RCC 7860 (cell line): ENCODE measurements at regions not wholly inside any gene's neighbourhood (a gene's known extent, or its start where the extent isn't known, plus 50 kb on each side); places are given as distances from the start of the nearest gene placed in this dataset.

Experiments used
- DNase-seq: peaks from one replicate; pipeline ENCODE4 v3.0.0-alpha.2; 2015; ENCODE audit warnings: low spot score
- FAIRE-seq: peaks from 2 replicates; lab custom pipeline; 2012; peaks lifted over from hg19 to GRCh38; lab: Jason Lieb, UNC

GRCh38 chr18:44598514-44598913, 82.2 kb upstream of the SETBP1 start:
- no peak for FAIRE-seq
- DNase-seq, result no peak

GRCh38 chr18:44599412-44599811, 81.3 kb upstream of the SETBP1 start:
- DNase-seq (no peak), FAIRE-seq (no peak)

- DNase-seq, result peak; percentile 46
- peak; percentile 8 for FAIRE-seq
Measured at GRCh38 chr18:44601447-44601846, 79.2 kb upstream of the SETBP1 start.

DNA sequence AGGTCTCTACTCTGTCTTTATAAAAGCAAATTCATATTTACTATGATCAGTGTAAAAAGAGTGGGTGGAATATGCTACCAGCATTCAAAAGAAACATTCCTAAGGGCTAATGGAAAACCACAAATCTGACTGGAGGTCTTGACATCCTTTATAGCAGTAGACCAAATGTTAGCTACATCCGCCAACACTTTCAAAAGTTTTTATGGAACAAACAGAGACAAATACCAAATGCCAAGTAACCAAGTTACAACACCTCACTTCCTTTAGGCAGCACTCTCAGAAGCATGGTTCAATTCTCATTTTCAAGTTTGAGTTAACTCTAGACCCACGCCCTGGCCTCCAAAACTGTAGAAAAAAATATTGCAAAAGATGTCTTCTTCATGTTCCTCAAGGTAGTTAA, 78.3 kb upstream of the SETBP1 start:
- DNase-seq (peak; percentile 37), FAIRE-seq (peak; percentile 48)

GRCh38 chr18:44602845-44603244, 77.8 kb upstream of the SETBP1 start:
- peak; percentile 57 for DNase-seq
- FAIRE-seq, result peak; percentile 91

DNA sequence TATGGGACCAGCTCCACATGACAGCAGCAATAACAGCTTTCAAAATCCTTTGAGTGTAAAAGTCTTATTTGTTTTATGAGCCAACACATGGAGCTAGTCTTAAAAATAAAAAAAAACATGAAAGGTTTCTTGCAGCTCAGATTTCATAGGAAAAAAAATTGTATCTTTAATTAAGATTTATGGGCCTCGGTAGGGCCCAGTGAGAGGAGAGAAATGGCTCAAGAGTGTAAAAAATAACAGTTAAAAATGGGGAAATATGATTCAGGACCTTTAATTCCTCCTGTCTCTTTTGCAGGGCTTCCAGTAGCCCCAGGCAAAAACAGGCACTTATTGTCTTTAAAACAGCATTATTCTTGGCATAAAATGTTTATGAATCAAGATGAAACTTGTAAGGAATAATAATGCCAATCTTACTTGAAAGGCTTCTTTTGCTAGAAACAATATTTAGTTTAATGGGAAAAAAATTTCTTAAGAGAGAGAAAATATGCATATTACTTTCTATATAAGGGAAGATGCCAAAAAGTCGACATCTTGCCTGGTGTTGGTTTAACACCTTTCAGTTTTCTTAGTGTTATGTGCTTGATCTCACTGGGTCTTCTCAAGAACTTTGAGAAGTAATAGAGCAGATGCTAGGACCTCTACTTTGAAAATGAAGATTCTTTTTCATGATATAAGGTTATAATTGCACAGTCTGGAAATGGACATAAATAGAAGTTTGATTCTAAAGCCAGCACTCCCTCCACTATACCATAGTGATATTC, 71.3 kb upstream of the SETBP1 start:
- FAIRE-seq, result no peak
- DNase-seq, result no peak

GRCh38 chr18:44620812-44621211, 59.9 kb upstream of the SETBP1 start:
- no peak for FAIRE-seq

GRCh38 chr18:44624052-44624451, 56.6 kb upstream of the SETBP1 start:
- DNase-seq, result no peak
- no peak for FAIRE-seq

More at GRCh38 chr18:44620812-44621211, 59.9 kb upstream of the SETBP1 start:
- DNase-seq, result no peak

GRCh38 chr18:44625386-44625785, 55.3 kb upstream of the SETBP1 start:
- FAIRE-seq (no peak), DNase-seq (no peak)

DNA sequence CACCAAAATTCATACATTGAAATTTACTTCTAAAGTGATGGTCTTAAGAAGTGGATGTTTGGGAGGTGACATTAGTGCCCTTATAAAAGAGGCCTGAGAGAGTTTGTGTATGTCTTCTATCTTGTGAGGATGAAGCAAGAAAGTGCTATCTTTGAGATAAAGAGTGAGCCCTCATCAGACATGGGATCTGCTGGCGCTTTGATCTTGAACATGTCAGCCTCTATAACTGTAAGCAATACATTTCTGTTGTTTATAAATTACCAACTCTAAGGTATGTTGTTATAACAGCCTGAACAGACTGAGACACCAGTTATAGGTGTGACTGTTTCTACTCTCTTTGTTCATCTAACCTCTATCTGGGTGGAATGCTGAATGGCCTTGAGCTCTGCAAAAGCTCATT, 54.5 kb upstream of the SETBP1 start:
- DNase-seq, result no peak
- FAIRE-seq, result no peak

DNA sequence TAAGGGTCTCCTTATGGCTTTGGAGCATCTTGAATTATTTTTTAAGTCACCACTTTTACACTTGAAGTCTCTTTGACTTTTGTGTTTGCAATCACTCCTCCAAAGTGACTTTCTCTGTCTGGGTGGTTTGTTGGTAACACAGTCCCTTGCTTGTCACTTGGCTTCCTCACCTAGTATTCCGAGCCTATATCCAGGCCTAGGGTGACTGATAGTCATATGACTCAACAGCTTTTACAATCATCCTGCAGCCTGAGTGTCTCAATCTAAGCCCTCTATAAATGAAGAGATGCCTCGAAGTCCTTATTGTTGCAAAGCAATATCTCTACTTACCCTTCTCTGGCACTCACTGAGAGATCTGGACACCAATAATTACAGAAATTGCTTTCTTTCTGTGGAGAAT, 53.9 kb upstream of the SETBP1 start:
- FAIRE-seq, result no peak
- DNase-seq, result peak; percentile 40

DNA sequence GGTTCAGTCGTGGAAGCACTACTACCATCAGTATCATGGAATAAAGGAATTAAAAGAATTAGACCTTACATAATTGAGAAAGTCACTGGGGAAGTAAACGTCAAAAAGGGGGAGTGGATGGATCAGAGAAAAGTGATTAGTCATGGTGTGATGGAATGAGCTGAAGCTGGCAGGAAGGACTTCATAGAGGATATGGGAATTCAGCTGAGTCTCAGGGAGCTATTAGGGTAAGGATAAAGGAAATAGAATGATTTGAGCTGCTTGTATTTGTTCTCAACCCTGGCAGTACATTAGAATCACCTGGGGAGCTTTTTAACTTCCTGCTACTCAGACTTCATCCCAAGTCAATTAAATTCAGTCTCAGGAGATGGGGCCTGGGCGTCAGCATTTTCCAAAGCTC, 53.4 kb upstream of the SETBP1 start:
- DNase-seq, result peak; percentile 41
- peak; percentile 52 for FAIRE-seq

- no peak for DNase-seq
- FAIRE-seq, result no peak
Measured at GRCh38 chr18:44629406-44629805, 51.3 kb upstream of the SETBP1 start.

- no peak for FAIRE-seq
- DNase-seq, result no peak
Measured at GRCh38 chr18:44630118-44630517, 50.6 kb upstream of the SETBP1 start.
